ENCODE measurements at regions not wholly inside any gene's neighbourhood (a gene's known extent, or its start where the extent isn't known, plus 50 kb on each side); places are given as distances from the start of the nearest gene placed in this dataset.
A peak's percentile ranks its signal among the peaks of the same experiment; 100 is the strongest.

DNA sequence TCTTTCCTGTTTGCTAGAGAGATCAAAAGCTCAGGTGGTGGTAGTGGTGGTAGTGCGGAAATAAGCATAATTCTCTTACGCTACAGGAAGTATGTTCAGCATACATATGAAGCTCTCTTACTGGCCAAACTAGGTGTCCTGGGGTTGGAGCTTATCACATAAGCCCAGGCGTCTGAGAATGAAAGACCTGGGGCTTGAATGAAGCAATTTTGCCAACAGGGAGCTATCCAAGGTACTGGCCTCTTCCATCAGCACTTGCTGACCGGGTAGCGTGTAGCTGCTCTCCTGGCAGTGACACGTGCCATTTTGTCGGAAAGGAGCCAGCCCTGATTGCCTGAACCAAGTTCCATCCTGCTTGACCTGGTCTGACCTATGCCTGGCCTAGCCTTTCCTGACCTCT, 65.9 kb upstream of the HPF1 start (continued):
- TF ChIP-seq NFKB2 (CRISPR knock-in tag; IDR thresholded peaks at IDR 0.05; ENCODE audit: borderline replicate concordance) (0 out of 2 replicates have a peak, but pooled peaks have one; percentile 26), NFATC3 (CRISPR knock-in tag; IDR thresholded peaks at IDR 0.05) (no peak), NBN (conservative IDR thresholded peaks at IDR 0.05) (no peak), ZNF749 (CRISPR knock-in tag; IDR thresholded peaks at IDR 0.05; ENCODE audit: borderline replicate concordance) (no peak), IKZF4 (CRISPR knock-in tag; IDR thresholded peaks at IDR 0.05; ENCODE audit: borderline replicate concordance, low read depth, not compliant biosample characterization) (no peak), MAF1 (CRISPR knock-in tag; IDR thresholded peaks at IDR 0.05; ENCODE audit: borderline replicate concordance) (no peak), GABPA (IDR thresholded peaks at IDR 0.05; ENCODE audit: low read depth, low read length) (no peak), GABPA (CRISPR knock-in tag; IDR thresholded peaks at IDR 0.05; ENCODE audit: low read depth) (no peak), GPBP1L1 (CRISPR knock-in tag; IDR thresholded peaks at IDR 0.05) (no peak), NR1H2 (CRISPR knock-in tag; IDR thresholded peaks at IDR 0.05; ENCODE audit: borderline replicate concordance, low read depth) (no peak), MYPOP (CRISPR knock-in tag; IDR thresholded peaks at IDR 0.05) (no peak), AHDC1 (CRISPR knock-in tag; IDR thresholded peaks at IDR 0.05; ENCODE audit: borderline replicate concordance) (no peak), ATAD3A (CRISPR knock-in tag; IDR thresholded peaks at IDR 0.05) (no peak), ZNF703 (CRISPR knock-in tag; IDR thresholded peaks at IDR 0.05; ENCODE audit: borderline replicate concordance) (no peak), ZMYM3 (CRISPR knock-in tag; IDR thresholded peaks at IDR 0.05) (no peak), MIER2 (CRISPR knock-in tag; IDR thresholded peaks at IDR 0.05) (peak; percentile 99), LBX2 (CRISPR knock-in tag; IDR thresholded peaks at IDR 0.05; ENCODE audit: borderline replicate concordance) (no peak), ZNF333 (CRISPR knock-in tag; IDR thresholded peaks at IDR 0.05; ENCODE audit: borderline replicate concordance) (no peak), HDAC6 (IDR thresholded peaks at IDR 0.05; ENCODE audit: low read depth, low read length) (no peak), NFE2L1 (CRISPR knock-in tag; IDR thresholded peaks at IDR 0.05; ENCODE audit: borderline replicate concordance) (no peak), NFRKB (IDR thresholded peaks at IDR 0.05) (no peak)
- TF ChIP-seq, protein P1, sequence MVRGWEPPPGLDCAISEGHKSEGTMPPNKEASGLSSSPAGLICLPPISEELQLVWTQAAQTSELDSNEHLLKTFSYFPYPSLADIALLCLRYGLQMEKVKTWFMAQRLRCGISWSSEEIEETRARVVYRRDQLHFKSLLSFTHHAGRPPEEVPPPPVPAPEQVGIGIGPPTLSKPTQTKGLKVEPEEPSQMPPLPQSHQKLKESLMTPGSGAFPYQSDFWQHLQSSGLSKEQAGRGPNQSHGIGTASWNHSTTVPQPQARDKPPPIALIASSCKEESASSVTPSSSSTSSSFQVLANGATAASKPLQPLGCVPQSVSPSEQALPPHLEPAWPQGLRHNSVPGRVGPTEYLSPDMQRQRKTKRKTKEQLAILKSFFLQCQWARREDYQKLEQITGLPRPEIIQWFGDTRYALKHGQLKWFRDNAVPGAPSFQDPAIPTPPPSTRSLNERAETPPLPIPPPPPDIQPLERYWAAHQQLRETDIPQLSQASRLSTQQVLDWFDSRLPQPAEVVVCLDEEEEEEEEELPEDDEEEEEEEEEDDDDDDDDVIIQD (CRISPR knock-in tag; IDR thresholded peaks at IDR 0.05; ENCODE audit: low read depth), result no peak

Data from HepG2 (cell line).